Uterus (tissue), 3 donors: ENCODE measurements at regions not wholly inside any gene's neighbourhood (a gene's known extent, or its start where the extent isn't known, plus 50 kb on each side); places are given as distances from the start of the nearest gene placed in this dataset.

ENCODE experiments used
- DNase-seq, 2 donors: peaks; one replicate each; pipeline ENCODE4 v3.0.0-alpha.2; 2019 to 2020
- H3K27ac ChIP-seq, 2 donors: fragments of 200-600 bp; sonication (generic); 1 replicate in 1 of 2; 2 replicates in 1 of 2; pipeline ENCODE4 v1.5.1; 2016 to 2018
- H3K27me3 ChIP-seq, 2 donors: fragments of 200-600 bp; sonication (generic); one replicate each; pipeline ENCODE4 v1.5.1; 2018 to 2019; ENCODE audit warnings: control low read depth in 1 of 2
- H3K36me3 ChIP-seq, 2 donors: fragments of 200-600 bp; sonication (generic); one replicate each; pipeline ENCODE4 v1.5.1; 2019; ENCODE audit warnings: control low read depth in 1 of 2
- H3K4me1 ChIP-seq, 2 donors: fragments of 200-600 bp; sonication (generic); one replicate each; pipeline ENCODE4 v1.5.1; 2018 to 2019; ENCODE audit warnings: control low read depth in 1 of 2
- H3K4me3 ChIP-seq, 2 donors: fragments of 200-600 bp; sonication (generic); 1 replicate in 1 of 2; 2 replicates in 1 of 2; pipeline ENCODE4 v1.5.1; 2018 to 2019; ENCODE audit warnings: mild to moderate bottlenecking in 1 of 2
- H3K9me3 ChIP-seq, 2 donors: fragments of 200-600 bp; sonication (generic); one replicate each; pipeline ENCODE4 v1.5.1; 2019; ENCODE audit warnings: control low read depth in 1 of 2
- CTCF ChIP-seq, 4 experiments: fragments of 200-600 bp in 2 of 4; fragments of 450-650 bp in 2 of 4; sonication (generic) in 2 of 4; IDR thresholded peaks; one replicate each; pipeline ENCODE4 v1.5.1; 2016 to 2019; ENCODE audit warnings: antibody characterized with exemption in 4 of 4, mild to moderate bottlenecking in 2 of 4, moderate library complexity in 1 of 4
- POLR2A ChIP-seq, 2 donors: fragments of 450-650 bp; IDR thresholded peaks; one replicate each; pipeline ENCODE4 v1.6.1; 2016; ENCODE audit warnings: antibody characterized with exemption in 2 of 2, mild to moderate bottlenecking in 1 of 2, moderate library complexity in 1 of 2
- intact Hi-C: fragments of 100-400 bp; cut with DNase I; formaldehyde crosslinking; loops from one replicate; pipeline ENCODE4 v1.15.1; 2023; ENCODE audit warnings: low total_unique reads
- donor health status: DM: yes; HTN: yes; CAD: no.

GRCh38 chr5:117082977-117083376 is 508.4 kb upstream of the SEMA6A start:
- Histone ChIP-seq H3K36me3 (no peaks in the 10 kb centered on the region), H3K9me3 (no peaks in the 10 kb centered on the region), H3K4me1 (no peaks in the 10 kb centered on the region), H3K27ac (no peak overlapping the region), H3K4me3 (no peak overlapping the region), H3K27me3 (no peaks in the 10 kb centered on the region)
- TF ChIP-seq POLR2A (IDR thresholded peaks at IDR 0.05) (no peak), CTCF (IDR thresholded peaks at IDR 0.05) (no peak)
- intact Hi-C loops: no loop called here
- DNase-seq: no peak

DNA sequence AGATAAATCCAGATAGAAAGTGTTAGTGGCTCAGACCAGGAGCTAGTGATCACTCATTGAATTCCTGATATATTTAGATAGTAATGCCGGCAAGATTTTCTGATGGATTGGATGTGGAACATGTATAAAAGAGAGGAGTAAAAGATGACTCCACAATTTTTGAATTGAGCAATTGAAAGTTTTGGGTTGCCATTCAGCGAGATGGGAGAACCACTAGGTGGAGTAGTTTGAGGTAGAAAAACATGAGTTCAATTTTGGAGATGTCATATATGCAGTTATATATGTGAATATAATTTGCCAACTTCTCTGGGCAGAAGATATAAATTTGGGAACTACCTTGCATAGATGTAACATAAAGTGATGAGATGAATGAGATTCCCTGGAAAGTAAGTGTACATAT is 502.5 kb upstream of the SEMA6A start:
- TF ChIP-seq CTCF (IDR thresholded peaks at IDR 0.05) (no peak), POLR2A (IDR thresholded peaks at IDR 0.05) (no peak)
- H3K36me3 ChIP-seq: no peaks in the 10 kb centered on the region
- H3K4me1 ChIP-seq: no peaks in the 10 kb centered on the region
- no peak for DNase-seq
- no peak overlapping the region for H3K4me3 ChIP-seq
- H3K27ac ChIP-seq: no peak overlapping the region
- intact Hi-C loops: no loop called here
- H3K27me3 ChIP-seq: no peaks in the 10 kb centered on the region
- no peaks in the 10 kb centered on the region for H3K9me3 ChIP-seq

DNA sequence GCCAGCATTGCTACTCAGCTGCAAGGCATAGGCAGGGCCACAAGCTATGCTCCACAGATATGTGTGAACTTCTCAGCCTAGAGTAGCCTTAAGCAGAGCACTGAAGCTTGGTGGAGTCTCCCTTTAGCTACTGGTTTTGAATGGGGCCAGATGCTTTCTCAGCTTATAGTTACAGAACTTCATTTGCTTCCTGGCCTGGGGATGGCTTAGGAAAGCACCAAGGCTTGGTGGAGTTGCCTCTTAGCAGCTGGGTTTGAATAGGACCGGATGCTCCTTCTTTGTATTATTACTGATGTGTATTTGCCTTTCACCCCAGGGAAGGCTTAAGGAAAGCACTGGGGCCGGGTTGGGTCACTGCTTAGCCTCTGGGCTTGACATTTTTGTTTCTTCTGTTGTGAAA is 497.8 kb upstream of the SEMA6A start:
- H3K4me1 ChIP-seq: no peaks in the 10 kb centered on the region
- no peak for DNase-seq
- no peak for TF ChIP-seq CTCF (IDR thresholded peaks at IDR 0.05)
- no peaks in the 10 kb centered on the region for H3K36me3 ChIP-seq
- H3K4me3 ChIP-seq: no peak overlapping the region
- no peaks in the 10 kb centered on the region for H3K27me3 ChIP-seq
- H3K9me3 ChIP-seq: peaks cover 0 to 2% of the 10 kb centered on the region in 2 donors
- intact Hi-C loops: no loop called here
- H3K27ac ChIP-seq: no peak overlapping the region

DNA sequence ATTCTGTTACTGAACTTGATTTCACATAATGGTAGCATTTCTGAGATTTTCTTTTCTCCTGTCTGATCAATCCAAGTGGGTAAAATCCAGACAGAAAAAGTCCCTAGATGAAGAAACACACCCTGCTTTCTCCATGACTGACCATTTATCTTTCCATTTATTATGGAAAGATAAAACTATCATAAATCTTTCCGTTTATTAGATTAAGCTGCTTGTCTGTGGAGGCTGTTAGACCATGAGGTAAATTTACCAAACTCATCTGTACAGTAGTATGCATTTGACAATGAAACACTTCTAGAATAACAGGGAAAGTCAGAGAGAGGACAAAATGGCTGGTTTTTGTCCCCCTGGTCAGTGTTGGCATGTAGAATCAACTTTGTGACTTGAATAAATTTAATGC is 491.2 kb upstream of the SEMA6A start:
- no peak overlapping the region for H3K27ac ChIP-seq
- H3K4me1 ChIP-seq: no peaks in the 10 kb centered on the region
- intact Hi-C loops: no loop called here
- no peak overlapping the region for H3K4me3 ChIP-seq
- no peaks in the 10 kb centered on the region for H3K9me3 ChIP-seq
- DNase-seq: no peak
- TF ChIP-seq CTCF (IDR thresholded peaks at IDR 0.05) (no peak), POLR2A (IDR thresholded peaks at IDR 0.05) (no peak)
- H3K27me3 ChIP-seq: no peaks in the 10 kb centered on the region
- H3K36me3 ChIP-seq: no peaks in the 10 kb centered on the region

DNA sequence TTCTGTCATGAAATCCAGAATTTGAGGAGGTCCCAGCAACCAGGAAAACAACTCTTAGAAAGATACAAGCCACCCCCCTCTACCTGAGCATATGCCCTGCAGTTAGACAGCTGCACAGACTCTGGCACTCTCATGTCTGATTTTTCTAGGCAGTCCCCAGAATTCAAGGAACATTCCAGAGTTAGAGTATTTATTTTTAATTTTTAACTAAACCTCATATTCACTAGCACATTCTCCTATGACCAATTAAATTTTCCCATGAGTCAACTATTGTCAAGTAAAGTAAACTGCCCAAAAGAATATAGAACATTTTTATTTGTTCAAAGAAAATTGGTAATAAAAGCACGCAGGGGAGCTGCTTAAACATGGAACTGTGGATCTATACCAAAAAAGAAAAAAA is 490.5 kb upstream of the SEMA6A start:
- H3K4me1 ChIP-seq: no peaks in the 10 kb centered on the region
- no peaks in the 10 kb centered on the region for H3K27me3 ChIP-seq
- H3K27ac ChIP-seq: no peak overlapping the region
- H3K9me3 ChIP-seq: no peaks in the 10 kb centered on the region
- no peaks in the 10 kb centered on the region for H3K36me3 ChIP-seq
- no peak overlapping the region for H3K4me3 ChIP-seq
- TF ChIP-seq CTCF (IDR thresholded peaks at IDR 0.05): no peak
- TF ChIP-seq POLR2A (IDR thresholded peaks at IDR 0.05): no peak
- no peak for DNase-seq
- intact Hi-C loops: no loop called here
